ENCODE measurements at regions not wholly inside any gene's neighbourhood (a gene's known extent, or its start where the extent isn't known, plus 50 kb on each side); places are given as distances from the start of the nearest gene placed in this dataset.

GRCh38 chr6:26170181-26170580 lies 83.0 kb downstream of the HFE start:
- Mint-ChIP-seq H3K4me1 (ENCODE audit: low read depth) (peaks cover 14% of the 10 kb centered on the region), H3K27me3 (no peaks in the 10 kb centered on the region), H3K9me3 (ENCODE audit: low read depth) (no peaks in the 10 kb centered on the region), H3K4me3 (ENCODE audit: low read depth) (no peak overlapping the region), H3K36me3 (ENCODE audit: insufficient read depth) (peaks cover 4% of the 10 kb centered on the region), H3K27ac (no peak overlapping the region)
- TF ChIP-seq, protein P1, sequence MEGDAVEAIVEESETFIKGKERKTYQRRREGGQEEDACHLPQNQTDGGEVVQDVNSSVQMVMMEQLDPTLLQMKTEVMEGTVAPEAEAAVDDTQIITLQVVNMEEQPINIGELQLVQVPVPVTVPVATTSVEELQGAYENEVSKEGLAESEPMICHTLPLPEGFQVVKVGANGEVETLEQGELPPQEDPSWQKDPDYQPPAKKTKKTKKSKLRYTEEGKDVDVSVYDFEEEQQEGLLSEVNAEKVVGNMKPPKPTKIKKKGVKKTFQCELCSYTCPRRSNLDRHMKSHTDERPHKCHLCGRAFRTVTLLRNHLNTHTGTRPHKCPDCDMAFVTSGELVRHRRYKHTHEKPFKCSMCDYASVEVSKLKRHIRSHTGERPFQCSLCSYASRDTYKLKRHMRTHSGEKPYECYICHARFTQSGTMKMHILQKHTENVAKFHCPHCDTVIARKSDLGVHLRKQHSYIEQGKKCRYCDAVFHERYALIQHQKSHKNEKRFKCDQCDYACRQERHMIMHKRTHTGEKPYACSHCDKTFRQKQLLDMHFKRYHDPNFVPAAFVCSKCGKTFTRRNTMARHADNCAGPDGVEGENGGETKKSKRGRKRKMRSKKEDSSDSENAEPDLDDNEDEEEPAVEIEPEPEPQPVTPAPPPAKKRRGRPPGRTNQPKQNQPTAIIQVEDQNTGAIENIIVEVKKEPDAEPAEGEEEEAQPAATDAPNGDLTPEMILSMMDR (IDR thresholded peaks at IDR 0.05; ENCODE audit: unreplicated experiment) = no peak
- no peak for DNase-seq (ENCODE audit: low spot score, unreplicated experiment)

DNA sequence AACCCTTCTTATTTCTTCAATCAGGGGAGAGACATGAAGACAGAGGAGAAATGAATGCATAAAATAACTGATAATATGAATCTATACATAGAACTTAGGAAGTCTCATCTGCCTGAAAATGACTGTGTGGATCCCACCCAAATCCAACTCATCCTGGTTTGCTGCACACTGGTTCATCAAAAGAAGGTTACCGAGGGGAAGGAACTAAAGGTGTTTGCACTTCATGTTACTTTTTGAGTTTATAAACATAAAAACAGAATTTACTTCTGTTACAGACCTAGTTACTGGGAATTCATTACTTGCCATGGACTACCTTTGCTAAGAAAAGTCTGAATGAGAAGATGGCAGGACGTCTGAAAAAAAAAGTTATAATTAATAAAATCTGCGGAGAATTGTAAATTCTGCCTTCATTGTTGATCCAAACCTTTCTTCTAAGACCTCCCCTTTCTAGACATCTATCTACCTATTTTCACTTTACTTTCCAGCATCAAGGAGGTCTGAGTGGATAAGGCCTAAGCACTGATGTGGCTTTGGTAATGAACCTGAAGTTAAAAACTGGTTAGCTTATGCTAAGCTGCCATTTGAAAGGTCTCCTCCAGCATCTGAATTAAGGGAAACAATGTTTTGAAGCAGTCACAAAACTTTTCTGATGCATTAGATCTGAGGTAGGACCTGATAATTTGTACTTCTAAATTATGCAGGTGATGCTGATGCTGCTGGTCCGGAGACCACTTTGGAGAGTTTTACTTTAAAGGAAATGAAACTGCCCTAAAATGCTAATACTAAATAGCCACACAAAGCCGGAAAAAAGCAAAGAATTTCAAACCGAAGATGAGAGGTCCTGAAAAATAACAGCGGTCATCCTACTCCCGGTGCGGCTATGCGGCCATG lies 84.0 kb downstream of the HFE start:
- H3K27ac Mint-ChIP-seq = peak overlapping the region; percentile 98

DNA sequence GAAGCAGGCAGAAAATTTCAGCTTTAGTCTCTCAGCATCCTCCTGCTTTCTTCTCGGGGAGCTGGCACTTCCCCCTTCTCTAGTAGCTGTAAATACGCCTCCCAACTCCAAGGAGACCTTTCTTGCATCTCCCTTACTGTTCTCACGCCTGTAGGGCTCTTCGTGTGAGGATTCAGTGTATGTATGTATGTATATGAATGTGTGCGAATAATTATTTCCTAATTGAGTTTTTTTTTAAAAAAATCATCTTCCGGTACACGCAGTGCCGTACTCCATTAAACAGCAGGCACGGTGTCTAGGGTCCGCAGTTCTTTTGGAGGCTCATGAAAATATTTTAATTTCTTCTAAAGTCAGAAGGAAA lies 85.4 kb downstream of the HFE start:
- Mint-ChIP-seq H3K9me3 (ENCODE audit: low read depth) (no peaks in the 10 kb centered on the region), H3K4me3 (ENCODE audit: low read depth) (peak overlapping the region; percentile 92), H3K36me3 (ENCODE audit: insufficient read depth) (no peaks in the 10 kb centered on the region), H3K27ac (peak overlapping the region; percentile 98), H3K4me1 (ENCODE audit: low read depth) (peaks cover 14% of the 10 kb centered on the region), H3K27me3 (no peaks in the 10 kb centered on the region)
- DNase-seq (ENCODE audit: low spot score, unreplicated experiment) = no peak
- TF ChIP-seq, protein P1 (IDR thresholded peaks at IDR 0.05; ENCODE audit: unreplicated experiment) = no peak

More for the DNA sequence above, 84.0 kb downstream of the HFE start:
- Mint-ChIP-seq H3K36me3 (ENCODE audit: insufficient read depth) (no peaks in the 10 kb centered on the region), H3K27me3 (no peaks in the 10 kb centered on the region), H3K4me1 (ENCODE audit: low read depth) (peaks cover 14% of the 10 kb centered on the region), H3K9me3 (ENCODE audit: low read depth) (no peaks in the 10 kb centered on the region), H3K4me3 (ENCODE audit: low read depth) (peak overlapping the region; percentile 92)
- DNase-seq (ENCODE audit: low spot score, unreplicated experiment) = no peak
- TF ChIP-seq, protein P1 (IDR thresholded peaks at IDR 0.05; ENCODE audit: unreplicated experiment) = no peak

DNA sequence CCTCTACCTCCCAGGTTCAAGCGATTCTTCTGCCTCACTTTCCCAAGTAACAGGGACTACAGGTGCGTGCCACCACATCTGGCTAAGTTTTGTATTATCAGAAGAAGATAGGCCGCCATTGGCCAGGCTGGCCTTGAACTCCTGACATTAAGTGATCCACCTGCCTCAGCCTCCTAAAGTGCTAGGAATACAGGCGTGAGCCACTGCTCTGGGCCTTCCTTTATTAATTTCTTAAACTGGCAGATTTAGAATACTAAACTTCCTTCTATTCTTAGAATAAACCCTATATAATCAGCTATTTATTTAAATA lies 86.6 kb downstream of the HFE start:
- Mint-ChIP-seq H3K9me3 (ENCODE audit: low read depth) (no peaks in the 10 kb centered on the region), H3K27ac (peak overlapping the region; percentile 76), H3K27me3 (no peaks in the 10 kb centered on the region), H3K4me1 (ENCODE audit: low read depth) (peaks cover 14% of the 10 kb centered on the region), H3K4me3 (ENCODE audit: low read depth) (no peak overlapping the region), H3K36me3 (ENCODE audit: insufficient read depth) (no peaks in the 10 kb centered on the region)
- DNase-seq (ENCODE audit: low spot score, unreplicated experiment) = no peak
- TF ChIP-seq, protein P1 (IDR thresholded peaks at IDR 0.05; ENCODE audit: unreplicated experiment) = no peak

DNA sequence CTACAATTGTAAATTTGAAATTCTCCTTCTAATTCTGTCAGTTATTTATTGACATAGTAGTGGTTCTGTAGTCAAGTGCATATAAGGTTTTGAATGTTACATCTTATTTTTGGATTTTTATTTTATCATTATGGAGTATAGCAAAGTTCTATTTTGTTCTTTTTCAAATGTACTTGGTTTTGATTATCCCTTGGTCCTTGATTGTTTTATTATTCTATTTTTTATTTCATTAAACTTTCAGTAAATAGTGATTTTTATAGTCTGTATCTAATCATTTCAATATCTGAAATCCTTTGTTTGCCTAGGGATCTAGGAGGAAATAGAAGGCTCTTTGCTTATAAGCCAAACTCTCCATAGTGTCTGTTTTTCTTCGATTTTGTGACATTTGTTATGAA lies 87.8 kb downstream of the HFE start:
- Mint-ChIP-seq H3K27me3 (no peaks in the 10 kb centered on the region), H3K36me3 (ENCODE audit: insufficient read depth) (no peaks in the 10 kb centered on the region), H3K27ac (no peak overlapping the region), H3K9me3 (ENCODE audit: low read depth) (no peaks in the 10 kb centered on the region), H3K4me1 (ENCODE audit: low read depth) (peaks cover 14% of the 10 kb centered on the region), H3K4me3 (ENCODE audit: low read depth) (no peak overlapping the region)
- TF ChIP-seq, protein P1 (IDR thresholded peaks at IDR 0.05; ENCODE audit: unreplicated experiment) = no peak
- DNase-seq (ENCODE audit: low spot score, unreplicated experiment) = no peak

Measured in progenitor cell of endocrine pancreas (in vitro differentiated cells).